HepG2 (cell line): ENCODE measurements at regions not wholly inside any gene's neighbourhood (a gene's known extent, or its start where the extent isn't known, plus 50 kb on each side); places are given as distances from the start of the nearest gene placed in this dataset.

Experiments used
- ATAC-seq: fragments of 200-7000 bp; cut with Tn5 transposase; 3 replicates; pipeline ENCODE4 v1.9.1; 2020; ENCODE audit warnings: mild to moderate bottlenecking, moderate library complexity
- BruUV-seq: library from RNA; stranded (reverse); fragments of 400-500 nt; replicated peaks from 2 replicates; lab custom pipeline; 2021; lab: Mats Ljungman, UMichigan
- CTCF ChIA-PET: fragments of 300-600 bp; formaldehyde crosslinking; extraction: SDS; loops from one replicate; lab custom pipeline; 2021; ENCODE audit warnings: low total read pairs, inconsistent platforms, low intra/inter-chr PET ratio; lab: Yijun Ruan, JAX
- POLR2A ChIA-PET: fragments of 350-600 bp; sonication (Branson Sonifier 250); formaldehyde crosslinking; loops from one replicate; lab custom pipeline; 2020; ENCODE audit warnings: antibody characterized with exemption, inconsistent platforms; lab: Yijun Ruan, JAX
- DNase-seq: peaks from one replicate; pipeline ENCODE4 v3.0.0-alpha.2; 2015; ENCODE audit warnings: low spot score
- FAIRE-seq: peaks from 3 replicates; lab custom pipeline; 2011; peaks lifted over from hg19 to GRCh38; lab: Jason Lieb, UNC
- H2AFZ ChIP-seq: one replicate; pipeline ENCODE4 v1.6.1; 2011; ENCODE audit warnings: low read length, inconsistent platforms
- H3K27ac ChIP-seq: fragments of 300-600 bp; 3 replicates; pipeline ENCODE4 v1.8.0; 2011; ENCODE audit warnings: mixed run types, mild to moderate bottlenecking, mixed read lengths, low read length, inconsistent platforms; ENCODE audit not compliant: insufficient read depth; ENCODE audit errors: extremely low read length
- H3K27me3 ChIP-seq, 2 experiments: fragments of 200-600 bp in 1 of 2; 2 replicates in 1 of 2; 3 replicates in 1 of 2; pipeline versions ENCODE4 v1.6.0 to v1.8.0; 2011; ENCODE audit warnings: low read length in 2 of 2, mild to moderate bottlenecking in 2 of 2, moderate library complexity in 2 of 2, inconsistent platforms in 1 of 2; ENCODE audit not compliant: insufficient read depth in 2 of 2, control insufficient read depth in 1 of 2
- H3K36me3 ChIP-seq, 2 experiments: fragments of 200-600 bp in 1 of 2; replicated peaks in 1 of 2; 2 replicates in 1 of 2; 3 replicates in 1 of 2; pipeline versions ENCODE4 v1.5.1 to v1.8.0; 2011; ENCODE audit warnings: low read length in 2 of 2, inconsistent platforms in 1 of 2; ENCODE audit not compliant: insufficient read depth in 2 of 2, control insufficient read depth in 1 of 2
- H3K4me1 ChIP-seq: 2 replicates; pipeline ENCODE4 v1.5.1; 2012; ENCODE audit warnings: low read length, inconsistent platforms; ENCODE audit not compliant: insufficient read depth
- H3K4me2 ChIP-seq: 2 replicates; pipeline ENCODE4 v1.6.0; 2011; ENCODE audit warnings: low read depth, low read length, inconsistent platforms
- H3K4me3 ChIP-seq, 3 experiments: fragments of 200-600 bp in 1 of 3; sonication (generic), shearing (Covaris generic) in 1 of 3; replicated peaks in 1 of 3; 2 replicates each; pipeline ENCODE4 v1.5.1; 2011 to 2016; ENCODE audit warnings: low read length in 3 of 3, inconsistent platforms in 2 of 3, low read depth in 2 of 3, mild to moderate bottlenecking in 2 of 3, control low read depth in 1 of 3, mixed read lengths in 1 of 3; ENCODE audit not compliant: insufficient read depth in 1 of 3
- H3K79me2 ChIP-seq: one replicate; pipeline ENCODE4 v1.6.1; 2011; ENCODE audit warnings: low read length, inconsistent platforms; ENCODE audit not compliant: insufficient read depth
- H3K9ac ChIP-seq: 2 replicates; pipeline ENCODE4 v1.6.0; 2011; ENCODE audit warnings: mild to moderate bottlenecking, low read depth, low read length, inconsistent platforms; ENCODE audit not compliant: insufficient read depth
- H3K9me3 ChIP-seq: 2 replicates; pipeline ENCODE4 v1.5.1; 2012; ENCODE audit warnings: mild to moderate bottlenecking, low read length
- H4K20me1 ChIP-seq: 2 replicates; pipeline ENCODE4 v1.6.0; 2011; ENCODE audit warnings: inconsistent platforms, mild to moderate bottlenecking, low read length, moderate library complexity; ENCODE audit not compliant: insufficient read depth
- AFF4 ChIP-seq: sonication (generic); formaldehyde crosslinking; IDR thresholded peaks from 2 replicates; pipeline ENCODE4 v1.4.0; 2020; ENCODE audit warnings: missing genetic modification reagents
- EZH2 ChIP-seq: conservative IDR thresholded peaks from 2 replicates; pipeline ENCODE4 v1.6.1; 2012; ENCODE audit warnings: mild to moderate bottlenecking, low read depth, low read length, moderate library complexity
- HHEX ChIP-seq: IDR thresholded peaks from 2 replicates; pipeline ENCODE4 v1.6.1; 2016; ENCODE audit warnings: control low read depth
- LRRFIP1 ChIP-seq: sonication (generic); formaldehyde crosslinking; conservative IDR thresholded peaks from 2 replicates; pipeline ENCODE4 v1.4.0; 2020; ENCODE audit warnings: missing genetic modification reagents
- NFIB ChIP-seq: sonication (generic); formaldehyde crosslinking; IDR thresholded peaks from 2 replicates; pipeline ENCODE4 v1.9.0; 2021; ENCODE audit warnings: missing genetic modification reagents, mild to moderate bottlenecking, borderline replicate concordance
- PBX2 ChIP-seq: IDR thresholded peaks from 2 replicates; pipeline ENCODE4 v1.6.1; 2016; ENCODE audit warnings: control low read depth
- ZBTB10 ChIP-seq: sonication (generic); formaldehyde crosslinking; IDR thresholded peaks from 2 replicates; pipeline ENCODE4 v1.4.0; 2020; ENCODE audit warnings: missing genetic modification reagents, borderline replicate concordance
- ZBTB33 ChIP-seq: sonication (generic); formaldehyde crosslinking; IDR thresholded peaks from 2 replicates; pipeline ENCODE4 v1.4.0; 2020; ENCODE audit warnings: missing genetic modification reagents
- ZNF296 ChIP-seq: sonication (generic); formaldehyde crosslinking; conservative IDR thresholded peaks from 2 replicates; pipeline ENCODE4 v1.5.0; 2020; ENCODE audit warnings: mild to moderate bottlenecking, missing genetic modification reagents
- ZNF549 ChIP-seq: sonication (generic); formaldehyde crosslinking; IDR thresholded peaks from 2 replicates; pipeline ENCODE4 v1.5.0; 2020; ENCODE audit warnings: missing genetic modification reagents
- ZNF562 ChIP-seq: sonication (generic); formaldehyde crosslinking; IDR thresholded peaks from 2 replicates; pipeline ENCODE4 v1.8.0; 2022; ENCODE audit warnings: missing genetic modification reagents, borderline replicate concordance
- WGBS: methylation state at CpG from one replicate; pipeline ENCODE4 v1.1.6; 2017; ENCODE audit warnings: low lambda C conversion rate; 5-methylcytosine and 5-hydroxymethylcytosine counted together
- in situ Hi-C: cut with HindIII; loops from 2 replicates; pipeline ENCODE4 v1.10.0; 2017; ENCODE audit warnings: low pct_unique_long_range_greater_than_20kb; ENCODE audit not compliant: extremely low pct_ligation_motif_present
- intact Hi-C: fragments of 100-400 bp; cut with micrococcal nuclease; formaldehyde crosslinking; loops from one replicate; pipeline ENCODE4 v1.10.0; 2022; ENCODE audit not compliant: unreplicated experiment

GRCh38 chr13:19083340-19083739 is 98.3 kb downstream of the TUBA3C start (continued):
- TF ChIP-seq ZBTB10 (CRISPR knock-in tag), result no peak

- Histone ChIP-seq H3K4me2 (no peak overlapping the region), H3K9me3 (peaks cover 6% of the 10 kb centered on the region; the same call in 1 of the 2 replicates), H2AFZ (no peak overlapping the region), H3K27ac (no peak overlapping the region), H4K20me1 (no peaks in the 10 kb centered on the region), H3K79me2 (no peaks in the 10 kb centered on the region), H3K4me1 (no peaks in the 10 kb centered on the region), H3K27me3 (no peaks in the 10 kb centered on the region), H3K9ac (no peak overlapping the region), H3K36me3 (no peaks in the 10 kb centered on the region), H3K4me3 (no peak overlapping the region)
- ATAC-seq (no peak), DNase-seq (no peak), FAIRE-seq (no peak)
- in situ Hi-C loops, result no loop called here
- intact Hi-C loops, result no loop called here
- CTCF ChIA-PET, result no interaction called here
- POLR2A ChIA-PET, result no interaction called here
- WGBS, result 3% methylated on average over 4 of the region's 7 CpGs
- BruUV-seq, result no TSS peak
- TF ChIP-seq AFF4 (CRISPR knock-in tag) (no peak), NFIB (CRISPR knock-in tag) (no peak), LRRFIP1 (CRISPR knock-in tag) (no peak), EZH2 (no peak), ZNF549 (CRISPR knock-in tag) (no peak), HHEX (CRISPR knock-in tag) (no peak), ZBTB33 (CRISPR knock-in tag) (no peak), ZNF296 (CRISPR knock-in tag) (no peak), PBX2 (no peak), ZNF562 (CRISPR knock-in tag) (no peak)
These were observed 106.2 kb downstream of the TUBA3C start for GRCh38 chr13:19075418-19075817.
